ENCODE measurements at regions not wholly inside any gene's neighbourhood (a gene's known extent, or its start where the extent isn't known, plus 50 kb on each side); places are given as distances from the start of the nearest gene placed in this dataset.

DNA sequence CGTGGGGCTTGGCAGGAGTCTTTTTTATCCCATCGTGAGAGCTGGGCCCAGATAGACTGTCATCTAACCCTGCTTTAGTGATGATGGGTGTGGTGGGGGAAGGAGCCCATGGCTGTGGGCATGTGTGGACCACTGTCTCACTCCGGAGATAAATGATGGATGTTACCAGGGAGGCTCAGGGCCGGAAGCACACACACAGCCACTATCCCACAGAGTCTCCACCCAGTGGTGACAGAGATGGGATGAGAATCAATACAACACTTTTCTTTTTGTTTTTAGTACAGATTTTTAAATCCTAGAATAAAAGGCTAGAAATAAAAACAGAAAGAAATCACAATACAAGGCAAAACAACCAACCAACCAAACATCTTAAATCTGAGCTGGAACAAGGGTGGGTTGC lies 233.4 kb downstream of the SOX11 start:
- no peak overlapping the region for H3K4me3 ChIP-seq (ENCODE audit: insufficient read depth, low read depth, low read length)
- Mint-ChIP-seq H3K9me3 (ENCODE audit: unreplicated experiment) (peaks cover 11% of the 10 kb centered on the region), H3K4me1 (ENCODE audit: low read depth, unreplicated experiment) (no peaks in the 10 kb centered on the region), H3K36me3 (ENCODE audit: low read depth, unreplicated experiment) (no peaks in the 10 kb centered on the region), H3K27ac (ENCODE audit: unreplicated experiment) (no peak overlapping the region), H3K27me3 (ENCODE audit: low read depth, unreplicated experiment) (peaks cover 2% of the 10 kb centered on the region), H3K4me3 (ENCODE audit: unreplicated experiment) (no peak overlapping the region)
- no peak overlapping the region for H3K27ac ChIP-seq (ENCODE audit: low read depth, low read length)
- H2AFZ ChIP-seq (ENCODE audit: low read depth, low read length): no peak overlapping the region
- H3K9ac ChIP-seq (ENCODE audit: low read length): no peak overlapping the region
- H3K4me1 ChIP-seq (ENCODE audit: insufficient read depth, low read length): peaks cover 3% of the 10 kb centered on the region
- FAIRE-seq: no peak
- H3K36me3 ChIP-seq (ENCODE audit: insufficient read depth, low read length): no peaks in the 10 kb centered on the region
- no peak overlapping the region for H3K4me2 ChIP-seq (ENCODE audit: low read length)
- H3K27me3 ChIP-seq (ENCODE audit: insufficient read depth, low read length): no peaks in the 10 kb centered on the region
- no peak for DNase-seq (ENCODE audit: low read depth)
- H3K9me3 ChIP-seq (ENCODE audit: insufficient read depth, low read depth, low read length): no peaks in the 10 kb centered on the region
- TF ChIP-seq EZH2 (IDR thresholded peaks at IDR 0.05; ENCODE audit: insufficient read depth, low read length): no peak
- TF ChIP-seq, protein P1, sequence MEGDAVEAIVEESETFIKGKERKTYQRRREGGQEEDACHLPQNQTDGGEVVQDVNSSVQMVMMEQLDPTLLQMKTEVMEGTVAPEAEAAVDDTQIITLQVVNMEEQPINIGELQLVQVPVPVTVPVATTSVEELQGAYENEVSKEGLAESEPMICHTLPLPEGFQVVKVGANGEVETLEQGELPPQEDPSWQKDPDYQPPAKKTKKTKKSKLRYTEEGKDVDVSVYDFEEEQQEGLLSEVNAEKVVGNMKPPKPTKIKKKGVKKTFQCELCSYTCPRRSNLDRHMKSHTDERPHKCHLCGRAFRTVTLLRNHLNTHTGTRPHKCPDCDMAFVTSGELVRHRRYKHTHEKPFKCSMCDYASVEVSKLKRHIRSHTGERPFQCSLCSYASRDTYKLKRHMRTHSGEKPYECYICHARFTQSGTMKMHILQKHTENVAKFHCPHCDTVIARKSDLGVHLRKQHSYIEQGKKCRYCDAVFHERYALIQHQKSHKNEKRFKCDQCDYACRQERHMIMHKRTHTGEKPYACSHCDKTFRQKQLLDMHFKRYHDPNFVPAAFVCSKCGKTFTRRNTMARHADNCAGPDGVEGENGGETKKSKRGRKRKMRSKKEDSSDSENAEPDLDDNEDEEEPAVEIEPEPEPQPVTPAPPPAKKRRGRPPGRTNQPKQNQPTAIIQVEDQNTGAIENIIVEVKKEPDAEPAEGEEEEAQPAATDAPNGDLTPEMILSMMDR (IDR thresholded peaks at IDR 0.05; ENCODE audit: insufficient read depth, low read depth, low read length): no peak
- no peaks in the 10 kb centered on the region for H4K20me1 ChIP-seq (ENCODE audit: insufficient read depth, low read length)
- no peaks in the 10 kb centered on the region for H3K79me2 ChIP-seq (ENCODE audit: insufficient read depth, low read length)

DNA sequence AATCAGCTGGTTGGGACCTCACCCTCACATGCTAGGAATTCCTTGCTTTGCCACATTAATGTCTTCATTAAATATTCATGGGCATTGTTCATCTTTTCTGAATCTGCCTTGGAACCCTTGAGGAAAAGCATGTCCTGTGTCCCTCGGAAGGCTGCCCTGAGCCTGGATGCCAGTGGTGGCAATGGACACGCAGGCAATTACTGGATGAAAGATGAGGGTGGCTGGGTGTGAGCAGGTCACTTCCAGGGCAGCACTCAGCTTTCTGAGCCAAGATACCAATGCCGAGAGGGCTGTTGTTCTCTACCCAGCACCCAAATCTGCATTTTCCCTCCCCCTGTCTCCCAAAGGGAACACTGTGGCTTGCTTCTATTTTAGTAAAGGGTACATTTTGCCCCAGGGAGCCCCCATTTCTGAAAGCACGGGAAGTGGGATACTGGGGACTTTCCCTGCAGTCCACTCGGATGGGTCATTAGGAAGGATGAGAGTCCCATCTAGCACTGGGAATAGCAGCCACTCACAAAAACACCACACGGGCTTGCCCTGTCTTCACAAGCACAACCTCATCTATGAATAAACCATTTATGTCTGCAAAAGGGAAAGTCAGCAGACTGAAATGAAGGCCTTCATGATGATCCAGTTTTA lies 234.8 kb downstream of the SOX11 start:
- Mint-ChIP-seq H3K27me3 (ENCODE audit: low read depth, unreplicated experiment) (peaks cover 2% of the 10 kb centered on the region), H3K9me3 (ENCODE audit: unreplicated experiment) (peaks cover 9% of the 10 kb centered on the region), H3K4me1 (ENCODE audit: low read depth, unreplicated experiment) (no peaks in the 10 kb centered on the region), H3K4me3 (ENCODE audit: unreplicated experiment) (no peak overlapping the region), H3K36me3 (ENCODE audit: low read depth, unreplicated experiment) (no peaks in the 10 kb centered on the region), H3K27ac (ENCODE audit: unreplicated experiment) (no peak overlapping the region)
- H3K9ac ChIP-seq (ENCODE audit: low read length): no peak overlapping the region
- H4K20me1 ChIP-seq (ENCODE audit: insufficient read depth, low read length): no peaks in the 10 kb centered on the region
- H3K4me2 ChIP-seq (ENCODE audit: low read length): no peak overlapping the region
- no peak overlapping the region for H3K4me3 ChIP-seq (ENCODE audit: insufficient read depth, low read depth, low read length)
- H3K27ac ChIP-seq (ENCODE audit: low read depth, low read length): no peak overlapping the region
- no peaks in the 10 kb centered on the region for H3K79me2 ChIP-seq (ENCODE audit: insufficient read depth, low read length)
- peak overlapping the region; percentile 56 for H2AFZ ChIP-seq (ENCODE audit: low read depth, low read length)
- TF ChIP-seq, protein P1 (IDR thresholded peaks at IDR 0.05; ENCODE audit: insufficient read depth, low read depth, low read length): no peak
- TF ChIP-seq EZH2 (IDR thresholded peaks at IDR 0.05; ENCODE audit: insufficient read depth, low read length): no peak
- DNase-seq (ENCODE audit: low read depth) (peak; percentile 9), FAIRE-seq (no peak)
- H3K36me3 ChIP-seq (ENCODE audit: insufficient read depth, low read length): no peaks in the 10 kb centered on the region
- peaks cover 3% of the 10 kb centered on the region for H3K4me1 ChIP-seq (ENCODE audit: insufficient read depth, low read length)
- no peaks in the 10 kb centered on the region for H3K27me3 ChIP-seq (ENCODE audit: insufficient read depth, low read length)
- H3K9me3 ChIP-seq (ENCODE audit: insufficient read depth, low read depth, low read length): no peaks in the 10 kb centered on the region
